ENCODE measurements at regions not wholly inside any gene's neighbourhood (a gene's known extent, or its start where the extent isn't known, plus 50 kb on each side); places are given as distances from the start of the nearest gene placed in this dataset.

GRCh38 chr6:85035766-85036165 lies 271.4 kb upstream of the TBX18 start:
- dilution Hi-C loops (cut with HindIII; ENCODE audit: low sequenced_read_pairs, unreplicated experiment), result no loop called here
- Histone ChIP-seq H3K36me3 (ENCODE audit: control insufficient read depth, insufficient read depth, low read length) (no peaks in the 10 kb centered on the region), H3K79me1 (ENCODE audit: low read depth in 1 of 2, low read length in 2 of 2) (no peaks in the 10 kb centered on the region), H2AK9ac (replicated peaks; ENCODE audit: low read depth, low read length, poor library complexity) (no peak overlapping the region), H2BK15ac (ENCODE audit: low read depth, low read length) (no peak overlapping the region), H4K8ac (ENCODE audit: low read depth in 2 of 2, low read length in 2 of 2) (no peak overlapping the region), H2BK20ac (ENCODE audit: low read depth, low read length) (no peak overlapping the region), H3K9ac (ENCODE audit: low read depth, low read length) (no peak overlapping the region), H4K91ac (ENCODE audit: insufficient read depth, low read depth, low read length) (no peak overlapping the region), H3K4me2 (ENCODE audit: low read depth, low read length) (no peak overlapping the region), H3K9me1 (ENCODE audit: insufficient read depth, low read length) (no peaks in the 10 kb centered on the region), H2AK5ac (ENCODE audit: low read depth, low read length) (no peak overlapping the region), H2AFZ (replicated peaks; ENCODE audit: low read length, poor library complexity) (no peak overlapping the region), H3K4me1 (ENCODE audit: control insufficient read depth, insufficient read depth, low read length) (no peaks in the 10 kb centered on the region), H4K5ac (ENCODE audit: low read depth, low read length) (no peak overlapping the region), H3K27ac (ENCODE audit: insufficient read depth, low read length) (no peak overlapping the region), H3K4me3 (ENCODE audit: insufficient read depth, low read depth, low read length) (no peak overlapping the region), H3K56ac (ENCODE audit: extremely low read depth, insufficient read depth, low read length) (no peak overlapping the region), H4K20me1 (ENCODE audit: insufficient read depth, low read length) (no peaks in the 10 kb centered on the region), H2BK5ac (ENCODE audit: low read depth, low read length, poor library complexity, severe bottlenecking) (no peak overlapping the region), H3K18ac (ENCODE audit: low read depth, low read length) (no peak overlapping the region), H3K4ac (ENCODE audit: low read depth, low read length) (no peak overlapping the region), H3K14ac (replicated peaks; ENCODE audit: low read depth, low read length) (no peak overlapping the region), H2BK120ac (ENCODE audit: low read depth, low read length) (no peak overlapping the region), H3K23ac (ENCODE audit: low read depth, low read length) (no peak overlapping the region), H3K27me3 (ENCODE audit: control insufficient read depth, insufficient read depth, low read length) (no peaks in the 10 kb centered on the region), H3K9me3 (ENCODE audit: control insufficient read depth, insufficient read depth, low read length) (0 out of 2 replicates have a peak, but pooled peaks cover 2% of the 10 kb centered on the region)
- DNase-seq (no peak), ATAC-seq (ENCODE audit: low read depth) (no peak)
- in situ Hi-C loops (cut with MboI; ENCODE audit: low sequenced_read_pairs), result no loop called here
- no TSS peak for BruUV-seq (replicated peaks)
- no peak for TF ChIP-seq MAZ (IDR thresholded peaks at IDR 0.05; ENCODE audit: borderline replicate concordance, low read depth, low read length)
- no peak for TF ChIP-seq NFE2L2 (IDR thresholded peaks at IDR 0.05; ENCODE audit: low read depth, low read length)
- peak; percentile 83 for TF ChIP-seq MAFK (IDR thresholded peaks at IDR 0.05; ENCODE audit: low read depth, low read length)
- no peak for TF ChIP-seq USF2 (IDR thresholded peaks at IDR 0.05; ENCODE audit: low read depth, low read length)
- no peak for TF ChIP-seq SMC3 (IDR thresholded peaks at IDR 0.05; ENCODE audit: low read depth, low read length)
- no peak for TF ChIP-seq RAD21 (IDR thresholded peaks at IDR 0.05; ENCODE audit: low read length)
- ChIA-PET CTCF (no interaction called here), POLR2A (ENCODE audit: unreplicated experiment) (no interaction called here)
- no CpG with 5 or more reads among the region's 1 CpG for WGBS, 2 experiments (ENCODE audit: extremely low coverage in 2 of 2, insufficient read length in 1 of 2)
- intact Hi-C loops (cut with micrococcal nuclease), result no loop called here

Data from IMR-90 (cell line).